Kidney tubule cell (primary cell): ENCODE measurements at regions not wholly inside any gene's neighbourhood (a gene's known extent, or its start where the extent isn't known, plus 50 kb on each side); places are given as distances from the start of the nearest gene placed in this dataset.

Source experiments
- DNase-seq: peaks from one replicate; pipeline ENCODE4 v3.0.0-alpha.2; 2018; ENCODE audit warnings: low spot score

DNA sequence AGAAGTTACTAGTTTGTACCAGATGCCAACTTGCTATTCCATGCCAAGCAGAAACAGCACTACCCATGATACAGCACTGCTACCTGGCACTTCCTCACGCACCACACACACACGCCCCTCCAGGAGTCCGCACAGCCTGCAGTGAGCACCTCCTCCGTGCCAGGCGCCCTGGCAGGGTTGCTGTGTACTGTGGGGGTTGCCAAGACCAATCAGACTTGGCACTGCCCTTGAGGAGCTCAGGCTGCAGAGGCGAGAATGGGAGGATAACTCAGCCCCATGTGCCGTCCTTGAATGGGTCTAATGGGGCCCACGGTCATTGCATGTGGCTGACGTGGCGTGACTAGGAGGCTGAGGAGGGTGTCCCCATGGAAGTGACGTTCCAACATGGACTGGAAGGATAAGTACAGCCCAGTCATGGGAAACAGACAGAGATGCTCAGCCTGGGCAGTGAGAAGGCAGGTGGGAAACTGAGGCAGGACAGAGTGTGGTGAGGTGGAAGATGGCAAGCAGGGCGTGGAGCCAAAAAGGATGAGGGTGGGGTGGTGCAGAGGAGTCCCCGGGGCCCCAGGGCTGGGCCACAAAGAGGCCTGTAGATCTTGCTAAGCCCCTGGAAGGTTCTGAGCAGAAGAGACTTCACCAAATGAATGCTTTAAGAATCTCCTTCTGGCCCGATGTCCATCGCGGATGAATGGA is 65.3 kb upstream of the C14orf180 start:
- DNase-seq: no peak

DNA sequence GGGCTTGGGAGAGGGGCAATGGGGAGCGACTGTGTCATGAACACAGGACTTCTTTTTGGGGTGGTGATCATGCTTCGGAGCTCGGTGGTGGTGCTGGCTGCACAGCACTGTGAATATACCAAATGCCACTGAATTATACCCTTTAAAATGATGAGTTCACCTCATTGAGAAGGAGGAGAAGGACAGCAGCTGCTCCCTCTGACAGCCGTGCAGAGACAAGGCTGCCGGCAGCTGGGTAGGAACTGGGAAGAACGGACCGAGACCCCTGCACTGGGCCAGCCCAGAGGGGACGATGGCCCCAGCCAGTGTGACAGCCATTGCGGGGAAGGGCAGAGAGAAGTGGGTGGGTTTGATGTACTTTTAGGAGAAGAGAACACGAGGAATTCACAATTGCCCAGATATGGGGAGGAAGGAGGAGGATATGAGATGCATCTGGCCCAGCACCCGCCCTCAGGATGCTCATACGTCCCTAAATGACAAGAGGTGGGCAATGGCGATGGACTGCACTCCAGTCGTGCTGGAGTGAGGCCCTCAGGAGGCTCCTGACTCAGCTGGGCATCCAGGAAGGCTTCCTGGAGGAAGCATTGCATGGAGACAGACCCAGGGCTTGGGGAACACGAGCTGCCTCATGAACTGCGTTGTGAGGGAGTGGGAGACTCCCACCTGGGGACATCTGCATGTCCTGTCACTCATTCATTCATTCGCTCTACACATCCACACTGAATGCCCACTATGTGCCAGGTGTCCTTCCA is 64.3 kb upstream of the C14orf180 start:
- no peak for DNase-seq

GRCh38 chr14:104515811-104516780 is 63.5 kb upstream of the C14orf180 start:
- no peak for DNase-seq

GRCh38 chr14:104516906-104517305 is 62.7 kb upstream of the C14orf180 start:
- DNase-seq: no peak

- no peak for DNase-seq
Observed at GRCh38 chr14:104517426-104517825, 62.1 kb upstream of the C14orf180 start.

- no peak for DNase-seq
Observed at GRCh38 chr14:104517867-104518266, 61.7 kb upstream of the C14orf180 start.

GRCh38 chr14:104518659-104519350 is 60.8 kb upstream of the C14orf180 start:
- DNase-seq: no peak

- no peak for DNase-seq
Observed at GRCh38 chr14:104519721-104520120, 59.8 kb upstream of the C14orf180 start.

DNA sequence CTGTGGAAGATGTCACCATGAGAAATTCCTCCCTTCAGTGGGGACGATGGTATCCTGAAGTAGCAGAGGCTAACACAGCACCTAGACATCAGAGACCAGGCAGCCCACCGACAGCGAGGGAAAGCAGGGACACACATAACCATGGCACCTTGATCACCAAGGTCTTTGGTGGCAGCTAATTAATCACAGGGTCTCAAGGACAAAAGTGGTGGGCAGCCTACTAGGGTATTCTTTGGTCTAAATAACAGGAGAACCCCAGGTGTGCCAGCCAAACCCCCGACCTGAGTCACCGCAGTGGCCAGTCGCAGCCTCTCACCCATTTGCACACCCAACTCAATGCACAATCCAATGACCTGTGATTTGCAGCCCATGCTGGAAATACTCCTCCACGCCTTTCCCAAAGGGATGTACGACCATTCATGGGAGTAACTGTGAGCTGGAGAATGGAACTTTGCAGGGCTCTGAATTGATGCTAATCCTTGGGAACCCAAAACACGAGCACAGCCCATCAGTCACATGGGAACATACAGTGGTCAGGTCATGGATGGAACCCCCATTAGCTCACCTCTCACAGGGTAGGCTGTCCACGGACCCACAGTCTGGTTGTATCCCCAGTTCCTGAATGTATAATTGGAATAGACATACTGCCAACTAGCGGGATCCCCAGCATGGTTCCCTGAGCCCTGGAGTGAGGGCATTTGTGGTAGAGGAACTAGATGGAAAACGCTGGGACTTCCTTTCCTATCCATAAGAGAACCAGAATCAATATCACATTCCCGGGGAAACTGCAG is 58.7 kb upstream of the C14orf180 start:
- no peak for DNase-seq

DNA sequence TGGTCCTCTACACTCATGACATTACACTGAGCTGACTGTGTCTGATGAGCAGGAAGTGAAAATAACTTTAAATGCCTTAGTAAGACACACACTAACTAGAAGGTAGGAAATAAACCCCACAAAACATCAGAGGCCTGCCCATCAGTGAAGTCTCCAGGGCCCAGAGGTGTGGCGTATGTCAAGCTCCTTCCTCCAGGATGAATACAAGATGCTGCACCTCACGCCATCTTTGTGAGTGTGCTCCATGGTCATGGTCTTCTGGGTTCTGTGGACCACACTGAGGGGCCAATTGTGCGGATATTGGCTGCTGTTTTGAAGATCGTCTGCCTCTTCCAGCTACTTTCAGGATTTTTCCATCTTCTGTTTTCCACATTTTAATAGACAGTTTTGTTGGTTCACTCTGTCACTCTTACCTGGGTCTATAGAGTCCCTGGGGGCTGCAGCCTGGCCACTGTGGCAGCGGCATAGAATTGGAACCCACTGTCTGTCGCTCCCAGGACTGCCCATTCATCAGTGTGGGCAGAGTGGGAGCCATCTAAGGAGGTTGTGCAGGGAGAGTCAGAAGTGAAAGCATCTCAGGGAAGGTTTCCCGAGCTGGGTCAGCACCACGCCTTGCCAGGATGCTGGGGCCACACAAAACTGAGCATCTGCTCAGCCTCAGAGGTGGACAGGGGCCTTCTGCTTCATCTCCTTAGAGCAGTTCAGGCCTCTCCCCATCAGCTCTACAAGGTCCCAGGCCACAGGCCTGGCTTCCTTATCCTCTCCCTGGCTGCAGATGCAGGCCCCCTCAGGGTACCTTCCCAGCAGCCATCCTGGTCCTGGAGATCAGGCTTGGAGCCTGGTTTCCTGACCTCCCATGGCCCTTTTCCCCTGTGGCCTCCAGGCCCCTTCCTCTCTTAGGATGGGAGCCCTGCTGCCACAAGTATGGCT is 57.5 kb upstream of the C14orf180 start:
- no peak for DNase-seq

DNA sequence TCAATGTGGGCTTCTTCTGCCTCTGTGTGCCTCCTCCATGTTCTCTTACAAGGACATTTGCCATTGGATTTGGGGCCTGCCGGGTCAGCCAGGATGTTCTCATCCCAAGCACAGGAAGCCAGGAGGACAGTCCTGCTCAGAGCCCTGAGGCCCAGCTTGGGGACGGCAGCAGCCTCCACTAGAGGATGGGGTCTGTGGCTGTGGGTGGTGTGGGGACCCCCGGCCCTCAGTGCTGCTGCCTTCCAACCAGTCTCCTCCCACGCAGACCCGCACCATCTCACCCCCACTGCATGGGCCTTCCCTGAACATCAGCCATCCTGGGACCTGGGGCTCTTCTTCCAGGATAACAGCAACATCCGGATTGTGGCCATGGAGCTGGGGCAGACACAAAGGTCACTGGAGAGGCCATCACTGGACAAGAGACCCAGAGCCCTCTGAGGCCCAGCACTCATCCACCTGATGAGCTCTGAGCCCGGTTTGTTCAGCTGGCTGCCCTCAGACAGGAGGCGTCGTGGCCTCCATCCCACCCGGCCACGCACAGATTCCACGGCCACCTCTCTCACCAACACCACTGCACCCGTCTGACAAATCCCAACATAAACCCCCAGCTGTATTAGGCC is 56.5 kb upstream of the C14orf180 start:
- DNase-seq: no peak

GRCh38 chr14:104523546-104523935 is 56.0 kb upstream of the C14orf180 start:
- DNase-seq: no peak

DNA sequence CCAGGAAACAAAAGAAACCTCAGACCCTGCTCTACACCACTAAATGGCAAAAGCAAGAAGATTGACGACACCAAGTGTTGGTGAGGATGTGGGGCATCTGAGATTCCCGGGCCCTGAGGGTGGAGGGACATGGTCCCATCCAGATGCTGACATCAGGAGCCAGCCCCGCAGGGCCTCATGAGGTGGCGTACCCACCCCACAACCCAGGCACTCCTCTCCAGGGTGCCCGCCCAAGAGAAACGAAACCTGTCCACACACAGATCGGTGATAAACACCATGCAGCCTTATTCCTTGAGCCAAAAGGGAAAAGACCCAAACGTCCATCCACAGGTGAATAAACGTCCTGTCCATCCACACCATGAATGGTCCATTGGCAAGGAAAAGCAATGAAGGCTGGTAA is 54.8 kb upstream of the C14orf180 start:
- no peak for DNase-seq

DNA sequence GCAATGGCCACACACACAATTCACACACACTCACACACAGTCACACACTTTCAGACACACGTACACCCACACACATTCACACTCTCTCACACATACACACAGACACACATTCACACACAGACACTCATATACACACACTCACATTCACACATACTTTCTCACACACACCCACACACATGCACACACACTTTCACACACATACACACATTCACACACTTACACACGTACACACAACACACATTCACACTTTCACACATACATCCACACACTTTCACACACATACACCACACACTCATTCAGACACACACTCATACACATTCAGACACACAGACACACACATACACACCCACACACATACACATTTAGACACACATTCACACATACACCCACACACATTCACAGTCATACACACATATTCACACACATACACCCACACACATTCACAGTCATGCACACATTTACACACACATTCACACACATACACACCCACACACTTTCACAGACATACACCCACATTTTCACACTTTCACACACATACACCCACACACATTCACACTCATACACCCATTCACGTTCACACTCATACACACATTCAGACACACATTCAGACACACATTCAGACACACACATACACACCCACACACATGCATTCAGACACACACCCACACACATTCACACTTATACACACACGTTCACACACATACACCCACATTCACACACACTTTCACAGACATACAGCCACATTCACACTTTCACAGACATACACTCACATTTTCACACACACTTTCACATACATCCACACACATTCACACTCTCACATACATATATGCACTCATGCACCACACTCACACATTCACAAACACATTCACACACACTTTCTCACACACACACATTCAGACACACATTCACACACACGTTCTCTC is 52.6 kb upstream of the C14orf180 start:
- no peak for DNase-seq

- DNase-seq: no peak
Observed at GRCh38 chr14:104527857-104528459, 51.6 kb upstream of the C14orf180 start.

- DNase-seq: no peak
Observed at GRCh38 chr14:104528496-104528895, 51.1 kb upstream of the C14orf180 start.
